NCI-H2227 (cell line): ENCODE measurements at regions not wholly inside any gene's neighbourhood (a gene's known extent, or its start where the extent isn't known, plus 50 kb on each side); places are given as distances from the start of the nearest gene placed in this dataset.

Experiments
- DNase-seq: peaks from one replicate; lab custom pipeline; 2025; ENCODE audit not compliant: unreplicated experiment; lab: John Stamatoyannopoulos, UW

DNA sequence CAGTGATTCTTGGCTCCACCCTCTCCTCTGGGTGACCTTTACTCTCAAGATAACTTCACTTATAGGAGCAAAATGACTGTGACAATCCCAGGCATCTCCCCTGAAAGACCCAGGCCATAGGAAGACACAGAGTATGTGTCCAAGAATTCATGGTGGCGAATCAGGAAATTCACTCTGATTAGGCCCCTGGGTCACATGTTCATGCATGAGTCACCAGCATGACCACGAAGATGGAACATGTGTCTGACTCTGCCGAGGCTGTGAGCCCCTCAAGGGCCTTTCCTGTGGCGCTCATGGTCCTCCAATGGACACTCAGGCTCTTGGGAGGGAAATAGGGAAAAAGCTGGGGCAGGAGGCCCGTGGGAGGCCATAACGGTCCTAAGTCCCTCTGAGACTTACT is 74.0 kb upstream of the TEX51 start:
- DNase-seq = no peak

DNA sequence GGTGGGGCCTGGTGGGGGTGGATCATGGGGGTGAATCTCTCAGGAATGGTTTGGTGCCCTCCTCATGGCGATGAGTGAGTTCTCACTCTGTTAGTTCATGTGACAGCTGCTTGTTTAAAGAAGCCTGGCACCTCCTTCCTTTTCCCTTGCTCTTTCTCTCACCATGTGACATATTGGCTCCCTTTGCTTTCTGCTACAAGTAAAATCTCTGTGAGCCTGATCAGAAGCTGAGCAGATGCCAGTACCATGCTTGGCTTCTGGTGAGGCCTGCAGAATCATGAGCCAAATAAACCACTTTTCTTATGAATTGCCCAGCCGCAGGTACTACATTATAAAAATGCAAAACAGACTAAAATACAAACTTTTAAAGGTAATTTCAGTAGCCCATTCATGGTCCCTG is 73.4 kb upstream of the TEX51 start:
- no peak for DNase-seq

DNA sequence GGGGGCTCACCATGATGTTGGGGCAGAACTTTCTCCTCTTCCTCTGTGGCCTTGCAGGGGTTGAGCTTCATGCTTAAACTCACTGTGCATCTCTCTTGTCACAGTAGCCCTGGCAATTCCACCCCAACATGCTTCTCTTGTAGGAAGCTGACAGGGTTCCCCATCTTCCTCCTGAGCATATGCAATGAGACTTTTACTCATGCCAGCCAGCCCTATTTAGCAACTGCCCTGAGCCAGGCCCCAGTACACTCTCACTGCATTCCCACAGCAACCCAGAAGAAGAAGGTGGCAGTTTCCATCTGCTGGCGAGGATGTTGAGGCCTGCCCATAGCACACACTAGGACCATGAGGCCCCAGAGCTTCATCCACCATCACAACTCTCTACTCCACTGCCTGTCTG is 72.2 kb upstream of the TEX51 start:
- DNase-seq = no peak

DNA sequence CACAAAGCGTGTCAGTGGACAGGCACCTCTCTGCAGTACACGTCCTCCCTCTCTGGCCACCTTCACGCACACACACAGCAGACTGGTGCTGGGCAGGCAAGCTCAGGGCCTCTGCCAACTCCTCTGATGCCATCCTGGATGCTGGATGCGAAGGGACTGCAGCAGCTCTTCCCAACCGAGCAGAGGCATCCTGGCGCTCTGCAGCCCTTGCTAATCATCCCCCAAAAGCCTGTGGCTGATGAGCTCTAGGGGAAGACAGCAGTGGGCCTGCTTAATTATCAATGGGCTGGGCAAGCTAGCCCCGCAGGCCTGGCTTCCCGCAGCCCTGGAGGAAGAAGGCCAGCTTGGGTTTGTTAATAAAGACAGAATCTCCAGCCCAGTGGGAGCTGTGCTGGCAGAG is 71.3 kb upstream of the TEX51 start:
- no peak for DNase-seq

DNA sequence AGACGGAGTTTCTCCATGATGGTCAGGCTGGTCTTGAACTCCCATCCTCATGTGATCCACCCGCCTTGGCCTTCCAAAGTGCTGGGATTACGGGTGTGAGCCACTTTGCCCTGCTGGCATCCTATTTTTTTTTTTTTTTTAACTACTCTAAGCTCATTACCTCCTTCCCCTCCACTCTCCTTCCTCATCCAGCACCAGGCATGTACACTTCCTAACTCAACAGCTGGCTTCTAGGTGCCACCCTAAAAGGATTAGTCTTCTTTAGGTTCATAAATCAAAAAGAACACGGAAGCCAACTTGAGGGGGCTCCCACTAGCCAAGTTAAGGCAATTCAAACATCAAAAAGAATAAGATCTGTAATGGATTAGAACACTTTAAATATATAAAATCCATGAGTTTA is 70.6 kb upstream of the TEX51 start:
- DNase-seq = no peak

DNA sequence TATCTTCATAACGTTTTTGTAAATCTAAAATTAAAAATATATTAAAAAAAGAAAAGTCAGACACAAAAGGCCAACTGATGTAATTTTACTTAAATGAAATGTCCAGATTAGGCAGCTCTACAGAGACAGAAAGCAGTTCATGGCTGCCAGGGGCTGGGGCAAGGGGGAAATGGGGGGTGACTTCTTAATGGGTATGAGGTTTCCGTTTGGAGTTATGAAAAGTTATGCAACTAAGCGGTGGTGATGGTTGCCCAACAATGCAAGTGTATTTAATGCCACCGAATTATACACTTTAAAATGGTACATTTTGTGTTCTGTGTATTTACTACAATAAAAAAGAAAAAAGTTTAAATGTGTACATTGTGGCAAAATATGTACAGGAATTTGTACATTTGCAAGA is 70.2 kb upstream of the TEX51 start:
- no peak for DNase-seq

DNA sequence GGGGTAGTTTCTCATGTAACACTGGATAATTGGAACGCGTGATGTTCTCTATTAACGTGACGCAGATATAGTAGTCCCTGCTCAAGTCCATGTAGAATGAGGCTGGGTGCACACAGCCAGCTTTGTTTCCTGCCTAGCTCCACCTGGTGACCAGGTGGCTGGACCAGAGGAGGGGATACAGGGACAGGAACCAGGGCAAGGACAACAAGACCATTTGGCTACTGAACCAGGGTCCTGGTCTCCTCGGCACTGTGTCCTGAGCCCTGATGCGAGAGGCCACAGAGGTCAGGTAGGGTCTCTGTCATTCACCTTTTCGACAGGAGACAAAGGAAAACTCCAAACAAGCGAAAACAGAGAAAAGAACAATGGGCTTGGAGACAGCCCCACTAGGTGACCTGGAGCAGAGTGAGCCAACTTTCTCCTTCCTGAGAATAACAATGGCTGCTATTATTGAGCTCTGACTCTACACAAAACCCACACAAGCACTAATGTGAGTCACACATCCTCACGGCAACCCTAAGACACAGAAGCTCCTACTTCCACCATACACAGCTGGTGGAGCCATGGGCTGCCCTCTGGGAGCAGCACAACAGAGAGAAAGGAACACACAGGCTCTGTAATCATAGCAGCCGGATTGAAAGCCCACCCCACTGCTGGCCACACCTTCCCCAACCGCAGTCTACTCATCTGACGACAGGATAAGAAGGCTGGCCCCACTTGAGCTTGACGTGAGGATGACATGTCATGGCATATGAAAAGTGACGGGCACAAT is 67.3 kb upstream of the TEX51 start:
- DNase-seq = no peak

DNA sequence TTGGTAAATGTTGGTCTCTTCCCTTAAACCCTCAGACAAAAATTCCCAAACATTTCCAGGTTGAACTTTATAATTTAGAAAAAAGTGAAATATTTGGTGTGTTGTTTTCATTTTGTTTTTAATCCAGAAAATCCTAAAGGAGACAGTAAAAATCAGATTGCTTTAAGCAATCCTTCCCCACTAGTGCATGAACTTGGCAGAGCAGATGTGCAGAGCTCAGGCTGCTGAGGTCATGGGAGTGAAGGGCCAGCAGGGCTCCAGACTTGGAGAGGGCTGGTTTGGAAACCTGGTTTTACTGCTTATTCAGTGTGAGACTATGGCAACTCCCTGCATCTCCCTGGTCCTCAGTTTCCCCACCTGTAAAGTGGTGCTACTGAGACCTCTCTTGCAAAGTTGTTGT is 66.7 kb upstream of the TEX51 start:
- DNase-seq = no peak

DNA sequence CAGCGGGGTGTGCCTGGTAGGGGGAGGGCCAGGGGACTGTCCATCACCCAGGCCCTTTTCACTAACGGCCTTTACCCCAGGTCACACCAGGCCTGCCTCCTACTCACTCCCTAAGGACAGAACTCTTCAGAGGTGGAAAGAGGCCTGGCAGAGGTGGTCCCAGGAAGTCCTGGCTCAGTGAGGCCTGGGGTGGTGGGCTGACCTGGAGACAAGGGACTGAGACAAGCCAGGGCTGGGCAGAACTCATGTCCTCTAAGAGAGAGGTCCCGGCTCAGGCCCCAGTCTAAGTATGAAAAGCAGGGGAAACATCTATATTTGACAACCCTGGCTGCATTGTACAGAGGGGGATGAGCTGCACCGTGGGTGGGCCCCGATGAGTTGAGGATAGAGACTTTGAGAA is 65.9 kb upstream of the TEX51 start:
- no peak for DNase-seq

DNA sequence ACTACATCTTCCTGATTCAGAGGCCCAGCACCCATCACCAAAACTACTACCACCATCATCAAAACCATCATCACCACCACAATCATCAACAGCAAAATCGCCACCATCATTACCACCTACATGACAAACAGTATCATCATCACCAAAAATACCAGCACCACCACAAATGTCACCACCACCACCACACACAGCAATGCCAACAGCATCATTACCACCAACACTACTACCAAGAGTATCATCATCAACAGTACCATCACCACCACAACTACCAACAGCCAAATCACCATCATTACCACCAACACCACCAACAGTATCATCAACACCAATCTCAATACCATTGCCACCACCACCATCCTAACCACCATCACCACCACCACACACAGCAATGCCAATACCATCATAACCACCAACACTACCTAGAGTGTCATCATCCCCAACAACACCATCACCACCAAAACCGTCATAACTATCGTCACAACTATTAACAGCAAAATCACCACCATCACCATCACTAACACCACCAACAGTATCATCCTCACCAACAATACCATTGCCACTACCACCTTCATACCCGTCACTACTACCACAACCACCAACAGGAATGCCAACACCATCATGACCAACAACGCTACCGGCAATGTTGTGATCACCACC is 64.6 kb upstream of the TEX51 start:
- DNase-seq = no peak

DNA sequence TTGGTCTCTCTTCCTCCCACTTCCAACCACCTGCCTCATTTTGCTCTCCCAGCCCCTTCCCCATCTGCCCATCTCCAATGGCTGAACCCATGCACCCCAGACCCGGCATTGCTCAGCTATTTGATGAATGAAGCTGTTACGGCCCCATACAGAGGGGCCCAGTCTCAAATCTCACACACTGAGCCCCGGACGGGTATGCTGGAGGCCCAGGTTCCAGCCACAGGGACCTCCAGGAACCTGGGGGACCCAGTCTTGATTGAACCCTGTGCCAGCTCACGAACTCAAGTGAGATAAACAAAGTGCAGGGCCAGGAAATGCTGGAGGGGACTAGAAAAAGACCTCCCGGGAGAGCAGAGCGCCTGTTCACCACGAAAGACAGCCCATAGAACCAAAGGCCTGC is 63.4 kb upstream of the TEX51 start:
- DNase-seq = no peak

DNA sequence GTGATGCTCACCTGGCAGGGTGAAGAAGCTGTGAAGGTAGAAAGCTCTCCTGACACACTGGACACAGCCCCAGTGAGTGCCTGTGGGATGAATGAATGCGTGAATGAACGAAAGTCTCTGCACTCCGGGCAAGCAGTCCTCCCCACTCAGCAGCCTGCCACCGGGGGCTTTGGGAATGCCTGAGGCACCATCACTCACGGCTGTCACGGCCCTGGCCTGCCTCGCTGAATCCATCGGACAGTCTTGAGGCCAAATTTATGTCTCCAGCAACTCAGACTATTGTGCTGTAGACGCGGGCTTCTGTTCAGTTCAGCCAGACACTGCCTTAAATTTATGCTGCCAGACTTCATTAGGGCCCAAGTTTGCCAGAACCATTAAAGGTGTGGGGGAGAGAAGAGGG is 62.9 kb upstream of the TEX51 start:
- no peak for DNase-seq

DNA sequence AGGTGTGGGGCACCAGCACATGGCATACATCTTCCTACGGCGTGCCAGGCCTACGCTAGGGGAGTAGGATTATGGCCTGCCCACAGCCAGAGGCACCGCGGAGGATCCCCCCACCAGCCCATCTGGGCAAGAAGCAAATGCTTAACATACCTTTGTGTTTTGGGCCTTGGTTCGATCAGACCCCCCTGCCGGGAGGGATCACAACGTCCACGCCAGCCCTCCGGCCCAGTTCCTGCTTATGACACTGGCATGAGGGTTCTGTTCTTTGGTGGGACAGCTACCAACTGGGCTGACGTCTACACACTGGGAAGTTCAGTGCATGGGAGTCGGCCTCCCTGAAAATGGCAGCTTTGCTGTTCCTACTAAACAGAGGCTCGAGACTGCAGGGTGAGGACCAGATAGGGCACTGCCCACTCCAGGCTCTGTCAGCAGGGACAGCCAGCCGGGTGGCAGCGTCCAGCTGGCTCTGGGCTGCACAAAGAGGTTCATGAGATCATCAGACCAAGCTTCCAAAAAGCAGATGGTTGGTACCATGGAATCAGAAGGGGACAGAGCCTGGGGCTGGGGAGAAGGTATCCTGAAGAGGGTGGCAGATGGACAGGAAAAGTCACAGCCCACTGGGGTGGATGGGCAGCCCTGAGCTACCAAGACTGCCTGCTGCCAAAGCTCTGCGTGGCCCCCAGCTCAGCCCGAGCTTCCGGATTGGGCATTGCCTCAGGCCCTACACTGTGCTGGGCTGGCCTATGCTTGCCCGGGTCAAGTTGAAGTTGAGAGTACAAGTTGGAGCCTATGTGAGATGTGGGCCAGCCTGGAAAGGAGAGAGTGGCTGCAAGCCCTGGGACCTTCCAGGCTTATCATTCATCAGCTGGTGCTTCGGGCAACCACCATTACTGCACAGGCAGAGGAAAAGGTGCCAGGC is 61.7 kb upstream of the TEX51 start:
- no peak for DNase-seq

DNA sequence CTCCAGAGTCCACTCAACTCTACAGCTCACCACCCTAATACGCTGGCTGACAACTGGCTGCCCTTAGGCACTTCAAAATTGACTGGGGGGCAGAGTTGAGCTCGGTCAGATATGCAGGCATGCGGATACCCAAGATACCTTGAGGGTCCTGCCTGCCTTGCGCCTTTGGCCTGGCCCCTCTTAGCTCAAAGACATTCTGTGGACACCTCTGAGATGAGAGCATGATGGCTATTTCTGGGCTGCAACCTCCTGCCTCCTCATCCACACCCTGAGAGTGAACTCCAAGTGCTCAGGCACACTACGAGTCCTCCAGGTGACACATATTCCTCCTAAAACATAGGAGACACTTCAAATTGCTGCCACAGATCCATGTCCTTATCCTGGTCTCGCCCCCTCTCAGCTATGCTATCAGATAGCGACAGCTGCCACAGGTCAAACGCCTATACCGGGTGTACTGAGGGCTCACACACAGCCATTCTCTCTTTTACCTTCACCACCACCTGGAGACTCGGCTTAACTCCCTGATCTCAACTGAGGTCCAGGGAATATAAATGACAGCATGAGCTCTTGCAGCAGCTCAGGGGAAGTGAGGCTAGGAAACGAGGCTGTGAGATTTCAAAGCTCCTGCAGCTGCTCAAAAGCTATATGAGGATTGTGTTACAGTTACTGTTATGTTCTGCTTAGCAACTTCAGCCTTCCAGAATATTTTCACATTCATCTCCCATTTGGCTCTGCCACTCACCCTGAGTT is 60.5 kb upstream of the TEX51 start:
- no peak for DNase-seq

DNA sequence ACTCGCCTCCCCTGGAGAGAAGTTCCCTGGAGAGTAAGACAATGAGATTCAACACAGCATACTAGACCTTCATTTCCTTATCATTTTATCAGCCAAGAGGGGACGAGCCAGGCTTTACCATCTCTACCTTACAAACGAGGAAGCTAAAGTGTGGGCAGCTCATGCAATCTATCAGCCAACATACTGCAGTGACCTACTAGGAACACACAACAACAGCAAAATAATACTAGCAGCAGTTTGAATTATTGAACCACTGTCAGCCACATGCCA is 60.0 kb upstream of the TEX51 start:
- no peak for DNase-seq

DNA sequence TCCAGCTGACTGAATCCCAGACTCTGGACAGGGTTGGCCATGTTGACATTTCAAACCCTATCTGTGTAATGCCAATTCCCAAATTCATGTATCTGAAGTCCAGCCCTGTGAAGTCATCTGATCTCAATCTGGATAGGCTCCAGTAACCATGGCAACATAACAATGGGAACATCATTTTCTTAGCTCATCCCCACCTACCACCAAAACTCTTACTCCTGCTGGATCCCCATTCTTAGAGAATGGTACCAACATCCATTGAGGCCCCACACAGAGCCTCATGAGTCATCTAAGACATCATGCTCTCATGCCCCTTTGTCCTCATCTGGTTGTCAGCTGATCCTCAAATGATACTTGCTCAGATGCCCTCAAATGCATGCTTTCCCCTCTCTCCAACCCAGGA is 58.9 kb upstream of the TEX51 start:
- no peak for DNase-seq

DNA sequence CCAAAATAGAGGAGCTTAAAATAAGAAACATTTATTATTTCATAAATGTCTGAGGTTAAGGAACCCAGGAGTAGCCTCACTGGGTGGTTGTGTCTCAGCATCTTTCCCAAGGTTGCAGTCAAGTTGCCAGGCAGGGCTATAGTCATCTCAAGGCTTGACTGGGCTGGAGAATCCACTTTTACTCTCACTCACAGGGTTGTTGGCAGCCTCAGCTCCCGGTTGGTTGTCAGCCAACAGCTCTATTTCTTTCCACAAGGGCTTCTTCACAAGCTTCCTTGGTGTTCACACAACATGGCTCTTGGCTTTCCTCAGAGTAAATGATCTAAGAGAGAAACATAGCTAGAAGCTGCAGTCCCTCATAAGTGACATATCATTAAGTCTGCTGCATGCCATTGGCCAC is 55.6 kb upstream of the TEX51 start:
- DNase-seq = no peak

DNA sequence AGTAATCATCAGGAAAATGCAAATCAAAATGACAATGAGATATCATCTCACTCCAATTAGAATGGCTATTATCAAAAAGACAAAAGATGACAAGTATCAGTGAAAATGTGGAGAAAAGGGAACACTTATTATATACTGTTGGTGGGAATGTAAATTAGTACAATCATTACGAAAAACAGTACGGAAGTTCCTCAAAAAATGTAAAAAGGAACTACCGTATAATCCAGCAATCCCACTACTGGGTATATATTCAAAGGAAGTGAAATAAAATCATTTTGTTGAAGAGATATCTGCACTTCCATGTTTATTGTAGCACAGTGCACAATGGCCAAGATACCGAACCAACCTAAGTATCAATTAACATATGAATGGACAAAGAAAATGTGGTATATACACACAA is 52.4 kb upstream of the TEX51 start:
- no peak for DNase-seq
